Liver (tissue), 8 donors: ENCODE measurements at regions not wholly inside any gene's neighbourhood (a gene's known extent, or its start where the extent isn't known, plus 50 kb on each side); places are given as distances from the start of the nearest gene placed in this dataset.

Source experiments
- DNase-seq: peaks from one replicate; pipeline ENCODE4 v3.0.0-alpha.2; 2017; ENCODE audit warnings: low spot score
- H3K27ac ChIP-seq, 2 donors: one replicate each; pipeline ENCODE4 v1.7.0; 2013; ENCODE audit warnings: inconsistent platforms in 2 of 2, low read length in 2 of 2, control low read depth in 1 of 2, low read depth in 1 of 2, mild to moderate bottlenecking in 1 of 2
- H3K27me3 ChIP-seq, 4 donors: one replicate each; pipeline versions ENCODE4 v1.6.1 to v1.7.0; 2013; ENCODE audit warnings: low read length in 3 of 4, inconsistent platforms in 1 of 4, mild to moderate bottlenecking in 1 of 4, moderate library complexity in 1 of 4; ENCODE audit not compliant: control insufficient read depth in 4 of 4, insufficient read depth in 4 of 4
- H3K36me3 ChIP-seq, 4 donors: one replicate each; pipeline versions ENCODE4 v1.6.1 to v1.7.0; 2013; ENCODE audit warnings: low read length in 3 of 4, mild to moderate bottlenecking in 3 of 4, low read depth in 1 of 4, moderate library complexity in 1 of 4; ENCODE audit not compliant: control insufficient read depth in 4 of 4, insufficient read depth in 3 of 4
- H3K4me1 ChIP-seq, 4 donors: one replicate each; pipeline versions ENCODE4 v1.6.1 to v1.7.0; 2013; ENCODE audit warnings: low read length in 3 of 4, mild to moderate bottlenecking in 3 of 4, moderate library complexity in 1 of 4; ENCODE audit not compliant: control insufficient read depth in 4 of 4, insufficient read depth in 4 of 4
- H3K4me3 ChIP-seq, 3 donors: one replicate each; pipeline versions ENCODE4 v1.6.1 to v1.7.0; 2013; ENCODE audit warnings: low read length in 3 of 3, control low read depth in 1 of 3, low read depth in 1 of 3, mild to moderate bottlenecking in 1 of 3
- H3K9ac ChIP-seq, 2 donors: one replicate each; pipeline ENCODE4 v1.7.0; 2013; ENCODE audit warnings: low read length in 2 of 2, mild to moderate bottlenecking in 2 of 2, moderate library complexity in 2 of 2, control low read depth in 1 of 2, low read depth in 1 of 2
- H3K9me3 ChIP-seq, 4 donors: one replicate each; pipeline versions ENCODE4 v1.6.1 to v1.7.0; 2013; ENCODE audit warnings: low read length in 3 of 4; ENCODE audit not compliant: control insufficient read depth in 4 of 4
- EGR1 ChIP-seq, 2 donors: IDR thresholded peaks; 2 replicates each; pipeline ENCODE4 v1.6.1; 2016 to 2018; ENCODE audit warnings: antibody characterized with exemption in 2 of 2, low read depth in 2 of 2
- FOXA1 ChIP-seq: IDR thresholded peaks from 2 replicates; pipeline ENCODE4 v1.6.1; 2016; ENCODE audit warnings: antibody characterized with exemption
- FOXA2 ChIP-seq: IDR thresholded peaks from 2 replicates; pipeline ENCODE4 v1.6.1; 2016; ENCODE audit warnings: antibody characterized with exemption
- GABPA ChIP-seq, 2 donors: IDR thresholded peaks in 1 of 2; conservative IDR thresholded peaks in 1 of 2; 2 replicates each; pipeline ENCODE4 v1.6.1; 2016; ENCODE audit warnings: antibody characterized with exemption in 2 of 2, mild to moderate bottlenecking in 1 of 2, moderate library complexity in 1 of 2
- HNF4A ChIP-seq, 2 donors: conservative IDR thresholded peaks; 2 replicates each; pipeline ENCODE4 v1.6.1; 2016; ENCODE audit warnings: antibody characterized with exemption in 2 of 2, mild to moderate bottlenecking in 2 of 2
- HNF4G ChIP-seq: IDR thresholded peaks from 2 replicates; pipeline ENCODE4 v1.6.1; 2016; ENCODE audit warnings: antibody characterized with exemption
- JUND ChIP-seq, 2 donors: IDR thresholded peaks; 2 replicates each; pipeline ENCODE4 v1.6.1; 2016; ENCODE audit warnings: antibody characterized with exemption in 2 of 2
- NR2F2 ChIP-seq: IDR thresholded peaks from 2 replicates; pipeline ENCODE4 v1.6.1; 2016; ENCODE audit warnings: antibody characterized with exemption
- RAD21 ChIP-seq, 2 donors: IDR thresholded peaks; 2 replicates each; pipeline ENCODE4 v1.6.1; 2016; ENCODE audit warnings: antibody characterized with exemption in 2 of 2, mild to moderate bottlenecking in 2 of 2
- RXRA ChIP-seq, 2 donors: IDR thresholded peaks; 2 replicates each; pipeline ENCODE4 v1.6.1; 2017 to 2018; ENCODE audit warnings: antibody characterized with exemption in 2 of 2, mild to moderate bottlenecking in 1 of 2
- SP1 ChIP-seq: IDR thresholded peaks from 2 replicates; pipeline ENCODE4 v1.6.1; 2018; ENCODE audit warnings: antibody characterized with exemption, mild to moderate bottlenecking
- TAF1 ChIP-seq: conservative IDR thresholded peaks from 2 replicates; pipeline ENCODE4 v1.6.1; 2016; ENCODE audit warnings: antibody characterized with exemption, mild to moderate bottlenecking
- YY1 ChIP-seq: IDR thresholded peaks from 2 replicates; pipeline ENCODE4 v1.6.1; 2016; ENCODE audit warnings: antibody characterized with exemption, mild to moderate bottlenecking
- WGBS: extraction: QIAGEN DNeasy Blood & Tissue Kit; methylation state at CpG from one replicate; pipeline ENCODE4 v1.1.7; 2013; 5-methylcytosine and 5-hydroxymethylcytosine counted together
- TF ChIP-seq, protein P1 (sequence below): IDR thresholded peaks from 2 replicates; pipeline ENCODE4 v1.6.1; 2016; ENCODE audit warnings: antibody characterized with exemption, mild to moderate bottlenecking
- TF ChIP-seq, protein P2 (sequence below): IDR thresholded peaks from 2 replicates; pipeline ENCODE4 v1.6.1; 2016; ENCODE audit warnings: antibody characterized with exemption
- TF ChIP-seq, protein P3 (sequence below): IDR thresholded peaks from 2 replicates; pipeline ENCODE4 v1.6.1; 2016; ENCODE audit warnings: antibody characterized with exemption
- TF ChIP-seq, protein P4 (sequence below): IDR thresholded peaks from 2 replicates; pipeline ENCODE4 v1.6.1; 2016; ENCODE audit warnings: antibody characterized with exemption
- TF ChIP-seq, protein P5 (sequence below): fragments of 150-350 bp; IDR thresholded peaks from 2 replicates; pipeline ENCODE4 v1.5.1; 2017; ENCODE audit warnings: improper control_type of control experiment, low read depth, low read length; ENCODE audit not compliant: missing input control
- donor health status: healthy.
- donor health status: healthy.
- donor health status: healthy.
- donor health status: healthy.
- donor health status: healthy.

DNA sequence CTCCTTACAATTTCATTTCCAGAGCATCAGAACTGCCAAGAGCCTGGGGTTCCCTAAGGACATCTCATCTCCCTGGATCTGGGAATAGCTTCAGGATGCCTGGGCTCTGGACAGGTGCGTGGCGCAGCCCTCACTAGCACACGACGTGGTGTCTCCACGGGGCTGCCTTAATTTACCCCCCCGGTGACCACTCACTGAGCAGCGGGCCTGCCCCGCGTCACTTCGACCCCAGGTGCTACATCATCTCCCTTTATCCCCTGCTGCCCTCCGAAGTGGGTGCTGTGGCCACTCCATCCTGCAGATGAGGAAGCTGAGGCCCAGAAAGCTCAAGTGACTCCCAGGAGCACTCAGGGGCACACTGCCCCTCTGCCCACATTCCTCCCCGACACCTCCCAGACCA is 177.8 kb upstream of the SFSWAP start:
- no peaks in the 10 kb centered on the region for H3K4me1 ChIP-seq
- H3K4me3 ChIP-seq: no peak overlapping the region
- WGBS: 87% methylated on average over 12 of the region's 12 CpGs
- no peak for DNase-seq
- no peak overlapping the region for H3K27ac ChIP-seq
- H3K27me3 ChIP-seq: peaks cover 0 to 3% (median 0%) of the 10 kb centered on the region in 4 donors
- no peaks in the 10 kb centered on the region for H3K36me3 ChIP-seq
- H3K9ac ChIP-seq: no peak overlapping the region
- H3K9me3 ChIP-seq: no peaks in the 10 kb centered on the region
- no peak for TF ChIP-seq HNF4G
- TF ChIP-seq, protein P1, sequence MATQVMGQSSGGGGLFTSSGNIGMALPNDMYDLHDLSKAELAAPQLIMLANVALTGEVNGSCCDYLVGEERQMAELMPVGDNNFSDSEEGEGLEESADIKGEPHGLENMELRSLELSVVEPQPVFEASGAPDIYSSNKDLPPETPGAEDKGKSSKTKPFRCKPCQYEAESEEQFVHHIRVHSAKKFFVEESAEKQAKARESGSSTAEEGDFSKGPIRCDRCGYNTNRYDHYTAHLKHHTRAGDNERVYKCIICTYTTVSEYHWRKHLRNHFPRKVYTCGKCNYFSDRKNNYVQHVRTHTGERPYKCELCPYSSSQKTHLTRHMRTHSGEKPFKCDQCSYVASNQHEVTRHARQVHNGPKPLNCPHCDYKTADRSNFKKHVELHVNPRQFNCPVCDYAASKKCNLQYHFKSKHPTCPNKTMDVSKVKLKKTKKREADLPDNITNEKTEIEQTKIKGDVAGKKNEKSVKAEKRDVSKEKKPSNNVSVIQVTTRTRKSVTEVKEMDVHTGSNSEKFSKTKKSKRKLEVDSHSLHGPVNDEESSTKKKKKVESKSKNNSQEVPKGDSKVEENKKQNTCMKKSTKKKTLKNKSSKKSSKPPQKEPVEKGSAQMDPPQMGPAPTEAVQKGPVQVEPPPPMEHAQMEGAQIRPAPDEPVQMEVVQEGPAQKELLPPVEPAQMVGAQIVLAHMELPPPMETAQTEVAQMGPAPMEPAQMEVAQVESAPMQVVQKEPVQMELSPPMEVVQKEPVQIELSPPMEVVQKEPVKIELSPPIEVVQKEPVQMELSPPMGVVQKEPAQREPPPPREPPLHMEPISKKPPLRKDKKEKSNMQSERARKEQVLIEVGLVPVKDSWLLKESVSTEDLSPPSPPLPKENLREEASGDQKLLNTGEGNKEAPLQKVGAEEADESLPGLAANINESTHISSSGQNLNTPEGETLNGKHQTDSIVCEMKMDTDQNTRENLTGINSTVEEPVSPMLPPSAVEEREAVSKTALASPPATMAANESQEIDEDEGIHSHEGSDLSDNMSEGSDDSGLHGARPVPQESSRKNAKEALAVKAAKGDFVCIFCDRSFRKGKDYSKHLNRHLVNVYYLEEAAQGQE: no peak
- no peak for TF ChIP-seq RXRA (IDR thresholded peaks at IDR 0.05)

DNA sequence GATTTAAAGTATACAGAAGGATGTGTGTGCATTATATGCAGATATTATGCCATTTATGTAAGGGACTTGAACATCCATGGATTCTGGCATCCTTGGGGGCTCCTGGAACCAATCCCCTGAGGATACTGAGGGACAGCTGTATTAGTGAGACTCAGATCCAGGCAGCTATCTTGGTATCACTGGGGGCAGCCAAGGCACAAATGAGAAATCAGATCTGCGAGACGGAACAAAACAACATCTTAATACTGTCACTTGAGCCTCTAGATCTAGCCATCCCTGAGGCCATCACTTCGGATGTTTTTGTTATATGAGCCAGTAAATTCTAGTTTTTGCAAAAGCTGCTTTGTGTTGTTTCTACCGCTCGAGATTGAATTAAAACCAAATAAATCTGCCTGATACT is 175.1 kb upstream of the SFSWAP start:
- Histone ChIP-seq H3K27me3 (no peaks in the 10 kb centered on the region), H3K27ac (no peak overlapping the region), H3K4me1 (no peaks in the 10 kb centered on the region), H3K9me3 (no peaks in the 10 kb centered on the region), H3K9ac (no peak overlapping the region), H3K36me3 (no peaks in the 10 kb centered on the region), H3K4me3 (no peak overlapping the region)
- no peak for DNase-seq
- 87% methylated on average over 5 of the region's 5 CpGs for WGBS
- TF ChIP-seq GABPA (IDR thresholded peaks at IDR 0.05 in 1 of 2, conservative IDR thresholded peaks at IDR 0.05 in 1 of 2) (no peak), HNF4A (conservative IDR thresholded peaks at IDR 0.05) (no peak), HNF4G (no peak), FOXA1 (no peak), FOXA2 (no peak), RAD21 (IDR thresholded peaks at IDR 0.05) (no peak), SP1 (no peak), EGR1 (IDR thresholded peaks at IDR 0.05; ENCODE audit: low read depth in 2 of 2) (no peak), NR2F2 (no peak), TAF1 (no peak), JUND (IDR thresholded peaks at IDR 0.05) (no peak), RXRA (IDR thresholded peaks at IDR 0.05) (no peak), YY1 (no peak)
- TF ChIP-seq, protein P2, sequence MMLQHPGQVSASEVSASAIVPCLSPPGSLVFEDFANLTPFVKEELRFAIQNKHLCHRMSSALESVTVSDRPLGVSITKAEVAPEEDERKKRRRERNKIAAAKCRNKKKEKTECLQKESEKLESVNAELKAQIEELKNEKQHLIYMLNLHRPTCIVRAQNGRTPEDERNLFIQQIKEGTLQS: no peak
- TF ChIP-seq, protein P3, sequence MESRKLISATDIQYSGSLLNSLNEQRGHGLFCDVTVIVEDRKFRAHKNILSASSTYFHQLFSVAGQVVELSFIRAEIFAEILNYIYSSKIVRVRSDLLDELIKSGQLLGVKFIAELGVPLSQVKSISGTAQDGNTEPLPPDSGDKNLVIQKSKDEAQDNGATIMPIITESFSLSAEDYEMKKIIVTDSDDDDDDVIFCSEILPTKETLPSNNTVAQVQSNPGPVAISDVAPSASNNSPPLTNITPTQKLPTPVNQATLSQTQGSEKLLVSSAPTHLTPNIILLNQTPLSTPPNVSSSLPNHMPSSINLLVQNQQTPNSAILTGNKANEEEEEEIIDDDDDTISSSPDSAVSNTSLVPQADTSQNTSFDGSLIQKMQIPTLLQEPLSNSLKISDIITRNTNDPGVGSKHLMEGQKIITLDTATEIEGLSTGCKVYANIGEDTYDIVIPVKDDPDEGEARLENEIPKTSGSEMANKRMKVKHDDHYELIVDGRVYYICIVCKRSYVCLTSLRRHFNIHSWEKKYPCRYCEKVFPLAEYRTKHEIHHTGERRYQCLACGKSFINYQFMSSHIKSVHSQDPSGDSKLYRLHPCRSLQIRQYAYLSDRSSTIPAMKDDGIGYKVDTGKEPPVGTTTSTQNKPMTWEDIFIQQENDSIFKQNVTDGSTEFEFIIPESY: no peak
- TF ChIP-seq, protein P4, sequence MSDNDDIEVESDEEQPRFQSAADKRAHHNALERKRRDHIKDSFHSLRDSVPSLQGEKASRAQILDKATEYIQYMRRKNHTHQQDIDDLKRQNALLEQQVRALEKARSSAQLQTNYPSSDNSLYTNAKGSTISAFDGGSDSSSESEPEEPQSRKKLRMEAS: no peak
- TF ChIP-seq, protein P1: no peak
- TF ChIP-seq, protein P5, sequence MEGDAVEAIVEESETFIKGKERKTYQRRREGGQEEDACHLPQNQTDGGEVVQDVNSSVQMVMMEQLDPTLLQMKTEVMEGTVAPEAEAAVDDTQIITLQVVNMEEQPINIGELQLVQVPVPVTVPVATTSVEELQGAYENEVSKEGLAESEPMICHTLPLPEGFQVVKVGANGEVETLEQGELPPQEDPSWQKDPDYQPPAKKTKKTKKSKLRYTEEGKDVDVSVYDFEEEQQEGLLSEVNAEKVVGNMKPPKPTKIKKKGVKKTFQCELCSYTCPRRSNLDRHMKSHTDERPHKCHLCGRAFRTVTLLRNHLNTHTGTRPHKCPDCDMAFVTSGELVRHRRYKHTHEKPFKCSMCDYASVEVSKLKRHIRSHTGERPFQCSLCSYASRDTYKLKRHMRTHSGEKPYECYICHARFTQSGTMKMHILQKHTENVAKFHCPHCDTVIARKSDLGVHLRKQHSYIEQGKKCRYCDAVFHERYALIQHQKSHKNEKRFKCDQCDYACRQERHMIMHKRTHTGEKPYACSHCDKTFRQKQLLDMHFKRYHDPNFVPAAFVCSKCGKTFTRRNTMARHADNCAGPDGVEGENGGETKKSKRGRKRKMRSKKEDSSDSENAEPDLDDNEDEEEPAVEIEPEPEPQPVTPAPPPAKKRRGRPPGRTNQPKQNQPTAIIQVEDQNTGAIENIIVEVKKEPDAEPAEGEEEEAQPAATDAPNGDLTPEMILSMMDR: no peak
